GM18502 (cell line): ENCODE measurements at regions not wholly inside any gene's neighbourhood (a gene's known extent, or its start where the extent isn't known, plus 50 kb on each side); places are given as distances from the start of the nearest gene placed in this dataset.

ENCODE experiments used
- ATAC-seq: cut with Tn5 transposase; IDR thresholded peaks from one replicate; pipeline ENCODE4 v1.9.1; 2021; ENCODE audit warnings: mild to moderate bottlenecking; ENCODE audit not compliant: unreplicated experiment, poor library complexity

GRCh38 chr2:196426122-196426521, 213.4 kb upstream of the CCDC150 start:
- no peak for ATAC-seq

- ATAC-seq, result no peak
Measured at GRCh38 chr2:196427986-196428634, 211.4 kb upstream of the CCDC150 start.

- no peak for ATAC-seq
Measured at GRCh38 chr2:196431076-196431475, 208.4 kb upstream of the CCDC150 start.

GRCh38 chr2:196431957-196432356, 207.6 kb upstream of the CCDC150 start:
- ATAC-seq, result no peak

GRCh38 chr2:196433116-196433515, 206.4 kb upstream of the CCDC150 start:
- no peak for ATAC-seq

- no peak for ATAC-seq
Measured at GRCh38 chr2:196434217-196434616, 205.3 kb upstream of the CCDC150 start.

GRCh38 chr2:196435189-196435588, 204.3 kb upstream of the CCDC150 start:
- ATAC-seq, result no peak

- no peak for ATAC-seq
Measured at GRCh38 chr2:196437626-196438025, 201.9 kb upstream of the CCDC150 start.

GRCh38 chr2:196439760-196440159, 199.8 kb upstream of the CCDC150 start:
- ATAC-seq, result no peak

- ATAC-seq, result no peak
Measured at GRCh38 chr2:196440413-196440812, 199.1 kb upstream of the CCDC150 start.

- no peak for ATAC-seq
Measured at GRCh38 chr2:196441527-196441926, 198.0 kb upstream of the CCDC150 start.

- no peak for ATAC-seq
Measured at GRCh38 chr2:196442211-196442610, 197.3 kb upstream of the CCDC150 start.

- ATAC-seq, result no peak
Measured at GRCh38 chr2:196444442-196444841, 195.1 kb upstream of the CCDC150 start.

GRCh38 chr2:196445991-196446390, 193.5 kb upstream of the CCDC150 start:
- no peak for ATAC-seq

GRCh38 chr2:196448407-196449079, 191.0 kb upstream of the CCDC150 start:
- peak; percentile 6 for ATAC-seq

GRCh38 chr2:196449083-196449482, 190.4 kb upstream of the CCDC150 start:
- ATAC-seq, result peak; percentile 62

GRCh38 chr2:196452758-196453157, 186.8 kb upstream of the CCDC150 start:
- no peak for ATAC-seq

- peak; percentile 84 for ATAC-seq
Measured at GRCh38 chr2:196453613-196454047, 185.9 kb upstream of the CCDC150 start.

- ATAC-seq, result no peak
Measured at GRCh38 chr2:196454492-196454891, 185.0 kb upstream of the CCDC150 start.

- ATAC-seq, result peak; percentile 80
Measured at GRCh38 chr2:196459539-196459938, 180.0 kb upstream of the CCDC150 start.

- ATAC-seq, result no peak
Measured at GRCh38 chr2:196463706-196464105, 175.8 kb upstream of the CCDC150 start.

- no peak for ATAC-seq
Measured at GRCh38 chr2:196464311-196464710, 175.2 kb upstream of the CCDC150 start.
